WTC11 (cell line): ENCODE measurements at regions not wholly inside any gene's neighbourhood (a gene's known extent, or its start where the extent isn't known, plus 50 kb on each side); places are given as distances from the start of the nearest gene placed in this dataset.

Experiments used
- ATAC-seq: fragments of 200-7000 bp; cut with Tn5 transposase; 2 replicates; pipeline ENCODE4 v1.10.0; 2021; ENCODE audit warnings: mild to moderate bottlenecking, moderate library complexity
- CTCF ChIA-PET: fragments of 300-600 bp; sonication (Branson Sonifier 250); formaldehyde crosslinking; loops from one replicate; lab custom pipeline; 2021; ENCODE audit warnings: antibody characterized with exemption; lab: Charles Lee
- POLR2A ChIA-PET: fragments of 350-600 bp; sonication (Branson Sonifier 250); formaldehyde crosslinking; loops from one replicate; lab custom pipeline; 2021; ENCODE audit warnings: antibody characterized with exemption; lab: Charles Lee
- DNase-seq: peaks from one replicate; pipeline ENCODE4 v3.0.0; 2021; ENCODE audit warnings: low spot score
- H3K27ac Mint-ChIP-seq: 2 replicates; pipeline ENCODE4 v1.8.0; 2021; ENCODE audit warnings: mixed read lengths
- H3K27me3 Mint-ChIP-seq: 2 replicates; pipeline ENCODE4 v1.8.0; 2021; ENCODE audit warnings: low read depth, mild to moderate bottlenecking, moderate library complexity, mixed read lengths
- H3K36me3 Mint-ChIP-seq: 2 replicates; pipeline ENCODE4 v1.8.0; 2021; ENCODE audit warnings: mixed read lengths
- H3K4me1 Mint-ChIP-seq: 2 replicates; pipeline ENCODE4 v1.8.0; 2022; ENCODE audit warnings: mixed read lengths
- H3K4me3 Mint-ChIP-seq: 2 replicates; pipeline ENCODE4 v1.8.0; 2021; ENCODE audit warnings: mild to moderate bottlenecking, moderate library complexity, mixed read lengths
- H3K9me3 Mint-ChIP-seq: 2 replicates; pipeline ENCODE4 v1.8.0; 2021; ENCODE audit warnings: mixed read lengths
- EMX1 ChIP-seq: fragments of 250-450 bp; sonication (Bioruptor Pico); IDR thresholded peaks from 2 replicates; pipeline ENCODE4 v1.8.0; 2021; ENCODE audit warnings: mild to moderate bottlenecking
- GTF2I ChIP-seq: fragments of 250-450 bp; sonication (Bioruptor Pico); conservative IDR thresholded peaks from 2 replicates; pipeline ENCODE4 v1.4.0; 2021; ENCODE audit warnings: mild to moderate bottlenecking
- MXD4 ChIP-seq: fragments of 250-450 bp; sonication (Bioruptor Pico); IDR thresholded peaks from 2 replicates; pipeline ENCODE4 v1.8.0; 2021; ENCODE audit warnings: mild to moderate bottlenecking, moderate library complexity, borderline replicate concordance
- NFATC4 ChIP-seq: fragments of 250-450 bp; sonication (Bioruptor Pico); IDR thresholded peaks from 2 replicates; pipeline ENCODE4 v1.9.0; 2021; ENCODE audit warnings: mild to moderate bottlenecking
- OVOL2 ChIP-seq: fragments of 250-450 bp; sonication (Bioruptor Pico); IDR thresholded peaks from 2 replicates; pipeline ENCODE4 v1.9.0; 2021; ENCODE audit warnings: mild to moderate bottlenecking, borderline replicate concordance
- PRRX2 ChIP-seq: fragments of 250-450 bp; sonication (Bioruptor Pico); IDR thresholded peaks from 2 replicates; pipeline ENCODE4 v1.8.0; 2021; ENCODE audit warnings: mild to moderate bottlenecking
- RORB ChIP-seq: fragments of 250-450 bp; sonication (Bioruptor Pico); IDR thresholded peaks from 2 replicates; pipeline ENCODE4 v1.9.0; 2021; ENCODE audit warnings: mild to moderate bottlenecking
- ZBTB21 ChIP-seq: sonication (generic); formaldehyde crosslinking; IDR thresholded peaks from 2 replicates; pipeline ENCODE4 v1.8.1; 2023; ENCODE audit warnings: mild to moderate bottlenecking, missing genetic modification reagents, borderline replicate concordance
- ZNF317 ChIP-seq: sonication (generic); formaldehyde crosslinking; IDR thresholded peaks from 2 replicates; pipeline ENCODE4 v1.8.1; 2023; ENCODE audit warnings: low read depth, mild to moderate bottlenecking, moderate library complexity, missing genetic modification reagents, borderline replicate concordance
- ZNF416 ChIP-seq: fragments of 250-450 bp; sonication (Bioruptor Pico); IDR thresholded peaks from 2 replicates; pipeline ENCODE4 v1.9.0; 2021; ENCODE audit warnings: mild to moderate bottlenecking, inconsistent platforms
- ZNF671 ChIP-seq: fragments of 250-450 bp; sonication (Bioruptor Pico); IDR thresholded peaks from 2 replicates; pipeline ENCODE4 v1.8.0; 2021; ENCODE audit warnings: mild to moderate bottlenecking
- TF ChIP-seq, protein P1 (sequence below): sonication (generic); formaldehyde crosslinking; IDR thresholded peaks from 2 replicates; pipeline ENCODE4 v1.8.1; 2022; ENCODE audit warnings: low read depth, mild to moderate bottlenecking, moderate library complexity, missing genetic modification reagents, borderline replicate concordance
- TF ChIP-seq, protein P2 (sequence below): sonication (generic); formaldehyde crosslinking; IDR thresholded peaks from 2 replicates; pipeline ENCODE4 v1.8.1; 2022; ENCODE audit warnings: mild to moderate bottlenecking, missing genetic modification reagents, moderate library complexity, borderline replicate concordance
- TF ChIP-seq, protein P3 (sequence below): sonication (generic); formaldehyde crosslinking; IDR thresholded peaks from 2 replicates; pipeline ENCODE4 v1.8.1; 2023; ENCODE audit warnings: mild to moderate bottlenecking, missing genetic modification reagents, borderline replicate concordance
- TF ChIP-seq, protein P4 (sequence below): sonication (generic); formaldehyde crosslinking; IDR thresholded peaks from 2 replicates; pipeline ENCODE4 v1.8.1; 2023; ENCODE audit warnings: mild to moderate bottlenecking, moderate library complexity, missing genetic modification reagents
- TF ChIP-seq, protein P5 (sequence below): sonication (generic); formaldehyde crosslinking; IDR thresholded peaks from 2 replicates; pipeline ENCODE4 v1.8.0; 2022; ENCODE audit warnings: mild to moderate bottlenecking, missing genetic modification reagents
- TF ChIP-seq, protein P6 (sequence below): sonication (generic); formaldehyde crosslinking; IDR thresholded peaks from 2 replicates; pipeline ENCODE4 v1.8.1; 2023; ENCODE audit warnings: mild to moderate bottlenecking, missing genetic modification reagents
- TF ChIP-seq, protein P7 (sequence below): fragments of 200-600 bp; IDR thresholded peaks from 2 replicates; pipeline ENCODE4 v1.8.0; 2022; ENCODE audit warnings: antibody characterized with exemption

DNA sequence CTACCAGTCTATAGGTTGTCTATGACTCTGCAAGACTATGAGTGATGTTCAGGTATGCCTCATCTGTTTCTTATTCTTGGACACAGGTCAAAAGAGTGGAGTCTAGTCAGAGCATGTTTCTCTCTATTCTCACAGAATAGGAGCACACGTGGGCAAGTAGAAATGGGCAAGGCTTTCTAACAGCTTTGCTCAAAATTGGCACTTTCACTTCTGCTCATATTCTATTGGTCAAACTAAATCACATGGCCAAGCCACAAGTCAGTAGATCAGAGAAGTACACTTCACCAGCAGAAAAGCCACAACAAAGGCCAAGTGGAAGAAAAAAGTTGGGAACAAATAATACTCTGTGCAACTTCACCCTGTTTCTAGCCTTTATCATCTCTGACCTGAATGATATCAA is 354.5 kb upstream of the SYNCRIP start (continued):
- no peak for TF ChIP-seq ZBTB21 (CRISPR knock-in tag)
- no peak for TF ChIP-seq ZNF671 (CRISPR knock-in tag)
- TF ChIP-seq, all 79 proteins: peak for 0

DNA sequence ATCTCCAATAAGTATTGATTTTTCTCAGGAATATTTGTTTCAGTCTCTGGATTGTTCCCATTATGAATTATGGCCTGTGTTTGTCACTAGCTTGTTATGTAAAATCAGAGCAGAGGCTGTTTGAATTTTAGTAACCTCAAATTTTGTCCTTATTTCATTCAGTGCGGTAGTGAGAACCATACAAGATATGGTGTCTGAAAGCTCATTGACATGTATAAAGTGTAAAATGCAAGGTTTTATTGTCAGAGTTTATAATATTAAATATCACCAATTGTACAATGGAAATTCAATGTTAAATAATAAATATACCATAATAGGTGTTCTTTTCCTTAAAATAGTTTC is 353.3 kb upstream of the SYNCRIP start:
- no peak overlapping the region for H3K27ac Mint-ChIP-seq
- POLR2A ChIA-PET = no interaction called here

DNA sequence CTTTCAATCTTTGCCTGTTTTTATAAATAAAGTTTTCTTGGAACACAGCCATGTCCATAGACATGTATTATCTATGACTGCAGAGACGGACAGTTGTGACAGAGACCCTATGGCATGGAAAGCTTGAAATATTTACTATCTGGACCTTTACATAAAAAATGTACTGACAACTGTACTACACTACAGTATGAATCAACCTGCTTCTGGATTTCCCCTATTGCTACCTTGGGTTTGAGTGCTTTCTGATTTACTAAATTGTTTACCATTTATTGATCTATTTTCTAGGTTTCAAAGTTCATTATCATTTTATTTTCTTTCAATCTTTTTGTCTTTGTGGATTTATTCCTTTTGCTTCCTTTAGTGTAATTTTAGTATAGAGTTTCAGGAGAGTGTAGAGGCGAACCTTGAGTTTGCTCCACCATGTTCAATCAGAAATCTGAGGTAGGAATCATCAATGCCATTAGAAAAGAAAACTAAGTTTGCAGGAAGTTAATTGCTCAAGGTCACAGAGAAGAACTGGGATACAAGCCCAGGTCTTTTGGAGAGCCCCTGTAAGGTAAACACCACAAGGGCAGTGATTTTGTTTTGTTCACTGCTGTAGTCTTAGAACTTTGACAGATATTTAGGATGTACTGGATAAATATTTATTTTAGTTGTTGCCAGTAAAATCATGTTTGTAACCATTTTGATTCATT is 352.8 kb upstream of the SYNCRIP start:
- DNase-seq (no peak), ATAC-seq (no peak)
- H3K27me3 Mint-ChIP-seq = no peaks in the 10 kb centered on the region
- CTCF ChIA-PET = no interaction called here
- H3K9me3 Mint-ChIP-seq = peaks cover 3% of the 10 kb centered on the region; the same call in 1 of the 2 replicates
- no peaks in the 10 kb centered on the region for H3K4me1 Mint-ChIP-seq
- TF ChIP-seq, protein P1, sequence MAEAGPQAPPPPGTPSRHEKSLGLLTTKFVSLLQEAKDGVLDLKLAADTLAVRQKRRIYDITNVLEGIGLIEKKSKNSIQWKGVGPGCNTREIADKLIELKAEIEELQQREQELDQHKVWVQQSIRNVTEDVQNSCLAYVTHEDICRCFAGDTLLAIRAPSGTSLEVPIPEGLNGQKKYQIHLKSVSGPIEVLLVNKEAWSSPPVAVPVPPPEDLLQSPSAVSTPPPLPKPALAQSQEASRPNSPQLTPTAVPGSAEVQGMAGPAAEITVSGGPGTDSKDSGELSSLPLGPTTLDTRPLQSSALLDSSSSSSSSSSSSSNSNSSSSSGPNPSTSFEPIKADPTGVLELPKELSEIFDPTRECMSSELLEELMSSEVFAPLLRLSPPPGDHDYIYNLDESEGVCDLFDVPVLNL = no peak
- TF ChIP-seq, protein P2, sequence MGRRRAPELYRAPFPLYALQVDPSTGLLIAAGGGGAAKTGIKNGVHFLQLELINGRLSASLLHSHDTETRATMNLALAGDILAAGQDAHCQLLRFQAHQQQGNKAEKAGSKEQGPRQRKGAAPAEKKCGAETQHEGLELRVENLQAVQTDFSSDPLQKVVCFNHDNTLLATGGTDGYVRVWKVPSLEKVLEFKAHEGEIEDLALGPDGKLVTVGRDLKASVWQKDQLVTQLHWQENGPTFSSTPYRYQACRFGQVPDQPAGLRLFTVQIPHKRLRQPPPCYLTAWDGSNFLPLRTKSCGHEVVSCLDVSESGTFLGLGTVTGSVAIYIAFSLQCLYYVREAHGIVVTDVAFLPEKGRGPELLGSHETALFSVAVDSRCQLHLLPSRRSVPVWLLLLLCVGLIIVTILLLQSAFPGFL (CRISPR knock-in tag) = no peak
- no peak for TF ChIP-seq MXD4 (CRISPR knock-in tag)
- TF ChIP-seq ZNF416 = no peak
- TF ChIP-seq ZNF317 (CRISPR knock-in tag) = no peak
- TF ChIP-seq OVOL2 (CRISPR knock-in tag) = no peak
- TF ChIP-seq, protein P3, sequence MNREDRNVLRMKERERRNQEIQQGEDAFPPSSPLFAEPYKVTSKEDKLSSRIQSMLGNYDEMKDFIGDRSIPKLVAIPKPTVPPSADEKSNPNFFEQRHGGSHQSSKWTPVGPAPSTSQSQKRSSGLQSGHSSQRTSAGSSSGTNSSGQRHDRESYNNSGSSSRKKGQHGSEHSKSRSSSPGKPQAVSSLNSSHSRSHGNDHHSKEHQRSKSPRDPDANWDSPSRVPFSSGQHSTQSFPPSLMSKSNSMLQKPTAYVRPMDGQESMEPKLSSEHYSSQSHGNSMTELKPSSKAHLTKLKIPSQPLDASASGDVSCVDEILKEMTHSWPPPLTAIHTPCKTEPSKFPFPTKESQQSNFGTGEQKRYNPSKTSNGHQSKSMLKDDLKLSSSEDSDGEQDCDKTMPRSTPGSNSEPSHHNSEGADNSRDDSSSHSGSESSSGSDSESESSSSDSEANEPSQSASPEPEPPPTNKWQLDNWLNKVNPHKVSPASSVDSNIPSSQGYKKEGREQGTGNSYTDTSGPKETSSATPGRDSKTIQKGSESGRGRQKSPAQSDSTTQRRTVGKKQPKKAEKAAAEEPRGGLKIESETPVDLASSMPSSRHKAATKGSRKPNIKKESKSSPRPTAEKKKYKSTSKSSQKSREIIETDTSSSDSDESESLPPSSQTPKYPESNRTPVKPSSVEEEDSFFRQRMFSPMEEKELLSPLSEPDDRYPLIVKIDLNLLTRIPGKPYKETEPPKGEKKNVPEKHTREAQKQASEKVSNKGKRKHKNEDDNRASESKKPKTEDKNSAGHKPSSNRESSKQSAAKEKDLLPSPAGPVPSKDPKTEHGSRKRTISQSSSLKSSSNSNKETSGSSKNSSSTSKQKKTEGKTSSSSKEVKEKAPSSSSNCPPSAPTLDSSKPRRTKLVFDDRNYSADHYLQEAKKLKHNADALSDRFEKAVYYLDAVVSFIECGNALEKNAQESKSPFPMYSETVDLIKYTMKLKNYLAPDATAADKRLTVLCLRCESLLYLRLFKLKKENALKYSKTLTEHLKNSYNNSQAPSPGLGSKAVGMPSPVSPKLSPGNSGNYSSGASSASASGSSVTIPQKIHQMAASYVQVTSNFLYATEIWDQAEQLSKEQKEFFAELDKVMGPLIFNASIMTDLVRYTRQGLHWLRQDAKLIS (CRISPR knock-in tag) = no peak
- no peak for TF ChIP-seq EMX1 (CRISPR knock-in tag)
- TF ChIP-seq, protein P4, sequence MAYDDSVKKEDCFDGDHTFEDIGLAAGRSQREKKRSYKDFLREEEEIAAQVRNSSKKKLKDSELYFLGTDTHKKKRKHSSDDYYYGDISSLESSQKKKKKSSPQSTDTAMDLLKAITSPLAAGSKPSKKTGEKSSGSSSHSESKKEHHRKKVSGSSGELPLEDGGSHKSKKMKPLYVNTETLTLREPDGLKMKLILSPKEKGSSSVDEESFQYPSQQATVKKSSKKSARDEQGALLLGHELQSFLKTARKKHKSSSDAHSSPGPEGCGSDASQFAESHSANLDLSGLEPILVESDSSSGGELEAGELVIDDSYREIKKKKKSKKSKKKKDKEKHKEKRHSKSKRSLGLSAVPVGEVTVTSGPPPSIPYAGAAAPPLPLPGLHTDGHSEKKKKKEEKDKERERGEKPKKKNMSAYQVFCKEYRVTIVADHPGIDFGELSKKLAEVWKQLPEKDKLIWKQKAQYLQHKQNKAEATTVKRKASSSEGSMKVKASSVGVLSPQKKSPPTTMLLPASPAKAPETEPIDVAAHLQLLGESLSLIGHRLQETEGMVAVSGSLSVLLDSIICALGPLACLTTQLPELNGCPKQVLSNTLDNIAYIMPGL (CRISPR knock-in tag) = no peak
- no peak for TF ChIP-seq GTF2I (CRISPR knock-in tag)
- no peak for TF ChIP-seq RORB (CRISPR knock-in tag)
- TF ChIP-seq, protein P5, sequence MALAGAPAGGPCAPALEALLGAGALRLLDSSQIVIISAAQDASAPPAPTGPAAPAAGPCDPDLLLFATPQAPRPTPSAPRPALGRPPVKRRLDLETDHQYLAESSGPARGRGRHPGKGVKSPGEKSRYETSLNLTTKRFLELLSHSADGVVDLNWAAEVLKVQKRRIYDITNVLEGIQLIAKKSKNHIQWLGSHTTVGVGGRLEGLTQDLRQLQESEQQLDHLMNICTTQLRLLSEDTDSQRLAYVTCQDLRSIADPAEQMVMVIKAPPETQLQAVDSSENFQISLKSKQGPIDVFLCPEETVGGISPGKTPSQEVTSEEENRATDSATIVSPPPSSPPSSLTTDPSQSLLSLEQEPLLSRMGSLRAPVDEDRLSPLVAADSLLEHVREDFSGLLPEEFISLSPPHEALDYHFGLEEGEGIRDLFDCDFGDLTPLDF = no peak
- no peaks in the 10 kb centered on the region for H3K36me3 Mint-ChIP-seq
- no peak overlapping the region for H3K4me3 Mint-ChIP-seq
- no peak overlapping the region for H3K27ac Mint-ChIP-seq
- POLR2A ChIA-PET = no interaction called here

More for the DNA sequence above, 353.3 kb upstream of the SYNCRIP start:
- DNase-seq (no peak), ATAC-seq (no peak)
- Mint-ChIP-seq H3K4me3 (no peak overlapping the region), H3K4me1 (no peaks in the 10 kb centered on the region), H3K36me3 (no peaks in the 10 kb centered on the region), H3K9me3 (peaks cover 3% of the 10 kb centered on the region; the same call in 1 of the 2 replicates)
- CTCF ChIA-PET = no interaction called here
- TF ChIP-seq, protein P6, sequence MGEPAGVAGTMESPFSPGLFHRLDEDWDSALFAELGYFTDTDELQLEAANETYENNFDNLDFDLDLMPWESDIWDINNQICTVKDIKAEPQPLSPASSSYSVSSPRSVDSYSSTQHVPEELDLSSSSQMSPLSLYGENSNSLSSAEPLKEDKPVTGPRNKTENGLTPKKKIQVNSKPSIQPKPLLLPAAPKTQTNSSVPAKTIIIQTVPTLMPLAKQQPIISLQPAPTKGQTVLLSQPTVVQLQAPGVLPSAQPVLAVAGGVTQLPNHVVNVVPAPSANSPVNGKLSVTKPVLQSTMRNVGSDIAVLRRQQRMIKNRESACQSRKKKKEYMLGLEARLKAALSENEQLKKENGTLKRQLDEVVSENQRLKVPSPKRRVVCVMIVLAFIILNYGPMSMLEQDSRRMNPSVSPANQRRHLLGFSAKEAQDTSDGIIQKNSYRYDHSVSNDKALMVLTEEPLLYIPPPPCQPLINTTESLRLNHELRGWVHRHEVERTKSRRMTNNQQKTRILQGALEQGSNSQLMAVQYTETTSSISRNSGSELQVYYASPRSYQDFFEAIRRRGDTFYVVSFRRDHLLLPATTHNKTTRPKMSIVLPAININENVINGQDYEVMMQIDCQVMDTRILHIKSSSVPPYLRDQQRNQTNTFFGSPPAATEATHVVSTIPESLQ (CRISPR knock-in tag) = no peak
- TF ChIP-seq PRRX2 (CRISPR knock-in tag) (no peak), NFATC4 (CRISPR knock-in tag) (no peak)
- TF ChIP-seq, protein P7, sequence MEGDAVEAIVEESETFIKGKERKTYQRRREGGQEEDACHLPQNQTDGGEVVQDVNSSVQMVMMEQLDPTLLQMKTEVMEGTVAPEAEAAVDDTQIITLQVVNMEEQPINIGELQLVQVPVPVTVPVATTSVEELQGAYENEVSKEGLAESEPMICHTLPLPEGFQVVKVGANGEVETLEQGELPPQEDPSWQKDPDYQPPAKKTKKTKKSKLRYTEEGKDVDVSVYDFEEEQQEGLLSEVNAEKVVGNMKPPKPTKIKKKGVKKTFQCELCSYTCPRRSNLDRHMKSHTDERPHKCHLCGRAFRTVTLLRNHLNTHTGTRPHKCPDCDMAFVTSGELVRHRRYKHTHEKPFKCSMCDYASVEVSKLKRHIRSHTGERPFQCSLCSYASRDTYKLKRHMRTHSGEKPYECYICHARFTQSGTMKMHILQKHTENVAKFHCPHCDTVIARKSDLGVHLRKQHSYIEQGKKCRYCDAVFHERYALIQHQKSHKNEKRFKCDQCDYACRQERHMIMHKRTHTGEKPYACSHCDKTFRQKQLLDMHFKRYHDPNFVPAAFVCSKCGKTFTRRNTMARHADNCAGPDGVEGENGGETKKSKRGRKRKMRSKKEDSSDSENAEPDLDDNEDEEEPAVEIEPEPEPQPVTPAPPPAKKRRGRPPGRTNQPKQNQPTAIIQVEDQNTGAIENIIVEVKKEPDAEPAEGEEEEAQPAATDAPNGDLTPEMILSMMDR = no peak
- TF ChIP-seq, all 79 proteins: peak for 0
- no peaks in the 10 kb centered on the region for H3K27me3 Mint-ChIP-seq
